GM08714 (cell line): ENCODE measurements at regions not wholly inside any gene's neighbourhood (a gene's known extent, or its start where the extent isn't known, plus 50 kb on each side); places are given as distances from the start of the nearest gene placed in this dataset.
"Not testable (repeated sequence)": the region's sequence is repeated elsewhere in the genome, so short reads cannot be mapped to it uniquely, and the experiment has no call there.

Source experiments
- H3K4me3 ChIP-seq: fragments of 200-500 bp; sonication (Bioruptor generic); 2 replicates; pipeline ENCODE4 v1.5.1; 2014; ENCODE audit warnings: mild to moderate bottlenecking, low read length, inconsistent platforms
- ZNF274 ChIP-seq: IDR thresholded peaks from 2 replicates; pipeline ENCODE4 v1.6.1; 2012; ENCODE audit warnings: mild to moderate bottlenecking, low read depth, low read length

DNA sequence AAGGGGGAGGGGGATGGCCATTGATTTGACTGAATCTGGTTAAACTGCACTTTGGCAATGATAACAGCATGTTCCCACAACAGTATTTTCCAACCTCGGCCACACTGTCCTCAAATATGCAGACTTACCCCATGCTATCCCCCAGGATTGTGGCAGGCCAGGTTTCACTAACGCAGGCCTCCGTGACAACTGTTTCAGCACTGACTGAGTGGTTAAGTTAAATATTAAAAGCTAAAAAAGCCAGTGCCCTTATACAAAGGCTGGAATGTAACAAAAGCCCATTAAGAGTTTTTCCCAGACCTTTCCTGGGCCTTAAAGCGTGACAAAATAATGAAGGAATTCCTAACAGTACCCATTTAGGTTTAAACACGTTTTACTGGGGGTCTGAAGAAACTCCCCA is 202.9 kb downstream of the USP25 start:
- no peak overlapping the region for H3K4me3 ChIP-seq
- no peak for TF ChIP-seq ZNF274

DNA sequence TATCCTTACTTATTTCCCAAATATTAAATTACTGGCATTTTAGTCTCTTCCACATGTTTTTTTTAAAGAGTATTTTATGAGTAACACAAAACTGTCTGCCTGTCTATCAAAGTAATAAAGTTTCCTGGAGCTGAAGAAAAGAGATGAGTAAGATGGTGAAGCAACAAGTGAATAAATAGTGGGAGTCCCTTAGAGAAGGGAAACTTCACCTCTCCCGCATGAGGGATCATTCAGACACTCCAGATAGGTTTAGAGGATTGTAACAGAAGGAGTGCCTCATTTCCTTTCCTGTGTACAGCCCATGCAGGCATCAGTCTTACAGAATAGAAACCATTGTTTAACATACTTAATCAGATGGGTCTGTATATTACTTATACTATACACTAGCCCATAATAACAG is 205.7 kb downstream of the USP25 start:
- no peak overlapping the region for H3K4me3 ChIP-seq
- TF ChIP-seq ZNF274, result no peak

DNA sequence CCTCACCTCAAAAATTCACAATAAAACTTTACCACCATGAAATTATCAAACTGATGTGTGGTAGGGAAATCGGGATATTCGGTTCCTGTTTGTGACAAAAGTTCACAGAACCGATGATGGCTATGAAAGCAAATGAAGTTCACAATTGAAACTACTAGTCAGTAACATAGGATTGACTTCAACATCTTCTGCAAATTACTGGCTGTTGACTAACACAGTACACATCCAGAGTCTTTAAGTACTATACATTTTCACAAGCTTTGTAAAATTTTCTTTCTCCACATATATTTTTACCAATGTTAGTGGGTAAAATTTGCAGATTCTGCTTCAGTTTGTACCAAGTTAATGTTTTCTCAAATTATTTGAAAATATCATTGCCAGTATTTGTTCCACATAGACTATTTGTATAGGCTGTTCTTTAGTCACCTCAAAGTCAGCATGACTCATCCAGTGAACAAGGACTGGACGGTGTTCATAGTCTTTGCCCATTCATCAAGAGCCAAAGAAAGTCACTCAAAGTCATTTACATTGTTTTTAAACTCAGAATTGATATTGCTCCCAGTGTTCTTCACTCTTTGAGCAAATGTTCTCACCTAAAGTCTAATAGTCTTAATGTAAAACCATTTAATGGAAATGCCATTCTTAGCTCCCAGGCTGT is 213.4 kb downstream of the USP25 start:
- H3K4me3 ChIP-seq, result no peak overlapping the region
- no peak for TF ChIP-seq ZNF274

DNA sequence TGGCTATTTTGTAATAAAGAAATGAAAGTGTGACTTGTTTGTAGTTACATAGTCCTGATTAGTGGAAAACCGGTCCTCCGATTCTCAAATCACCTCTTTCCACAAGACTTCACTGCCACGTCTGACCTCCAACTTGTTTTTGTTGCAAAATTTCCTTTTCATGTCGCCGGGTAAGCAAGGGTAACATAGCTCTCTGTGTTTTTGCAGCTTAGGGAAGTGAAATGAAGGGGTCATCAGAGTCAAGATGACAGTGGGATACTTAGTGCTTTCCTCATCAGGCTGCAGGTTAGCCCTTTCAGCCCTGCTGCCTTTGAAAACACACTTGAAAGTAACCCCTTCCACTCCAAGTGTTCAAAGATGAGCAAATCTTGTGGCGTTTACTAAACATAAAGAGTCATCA is 217.9 kb downstream of the USP25 start:
- TF ChIP-seq ZNF274, result no peak
- no peak overlapping the region for H3K4me3 ChIP-seq

DNA sequence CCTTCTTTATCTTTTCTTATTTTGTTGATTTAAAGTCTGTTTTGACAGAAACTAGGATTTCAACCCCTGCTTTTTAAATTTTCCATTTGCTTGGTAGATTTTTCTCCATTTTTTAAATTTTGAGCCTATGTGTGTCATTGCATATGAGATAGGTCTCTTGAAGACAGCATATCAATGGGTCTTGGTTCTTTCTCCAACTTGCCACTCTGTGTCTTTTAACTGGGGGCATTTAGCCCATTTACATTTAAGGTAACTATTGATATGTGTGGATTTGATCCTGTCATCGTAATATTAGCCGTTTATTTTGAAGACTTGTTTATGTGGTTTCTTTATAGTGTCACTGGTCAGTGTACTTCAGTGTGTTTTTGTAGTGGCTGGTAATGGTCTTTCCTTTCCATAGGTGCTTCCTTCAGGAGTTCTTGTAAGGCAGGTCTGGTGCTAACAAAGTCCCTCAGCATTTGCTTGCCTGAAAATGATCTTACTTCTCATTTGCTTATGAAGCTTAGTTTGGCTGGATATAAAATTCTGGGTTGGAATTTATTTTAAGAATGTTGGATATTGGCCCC is 223.9 kb downstream of the USP25 start:
- TF ChIP-seq ZNF274, result no peak
- no peak overlapping the region for H3K4me3 ChIP-seq

DNA sequence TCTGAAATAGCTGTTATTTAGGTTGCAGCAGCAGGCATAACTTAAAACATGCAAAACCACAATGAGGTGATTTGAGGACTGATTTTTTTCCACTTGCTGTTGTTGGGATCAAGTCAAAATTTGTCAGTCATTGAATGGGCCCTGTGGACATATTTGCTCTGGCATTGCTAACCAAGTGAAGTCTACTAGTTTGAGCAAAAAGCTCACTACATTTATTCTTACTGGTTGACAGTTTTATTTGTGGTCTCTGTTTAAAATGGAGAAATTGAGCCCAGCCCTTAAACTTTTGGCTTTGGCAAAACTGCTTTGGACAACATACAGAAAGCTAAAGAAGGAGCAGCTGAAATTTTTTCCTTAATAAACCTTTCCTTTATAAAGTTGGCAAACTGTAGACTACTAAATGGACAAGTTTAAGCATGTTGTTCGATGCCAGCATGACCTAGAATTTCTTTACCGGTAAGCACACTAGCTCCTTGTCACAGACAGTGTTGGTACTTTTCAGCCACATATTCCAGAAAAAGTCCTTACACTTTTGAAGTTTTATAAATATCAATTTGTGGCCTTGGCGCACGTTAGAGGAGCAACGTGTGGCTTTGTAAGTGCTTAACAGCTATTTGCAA is 234.6 kb downstream of the USP25 start:
- no peak overlapping the region for H3K4me3 ChIP-seq
- no peak for TF ChIP-seq ZNF274

DNA sequence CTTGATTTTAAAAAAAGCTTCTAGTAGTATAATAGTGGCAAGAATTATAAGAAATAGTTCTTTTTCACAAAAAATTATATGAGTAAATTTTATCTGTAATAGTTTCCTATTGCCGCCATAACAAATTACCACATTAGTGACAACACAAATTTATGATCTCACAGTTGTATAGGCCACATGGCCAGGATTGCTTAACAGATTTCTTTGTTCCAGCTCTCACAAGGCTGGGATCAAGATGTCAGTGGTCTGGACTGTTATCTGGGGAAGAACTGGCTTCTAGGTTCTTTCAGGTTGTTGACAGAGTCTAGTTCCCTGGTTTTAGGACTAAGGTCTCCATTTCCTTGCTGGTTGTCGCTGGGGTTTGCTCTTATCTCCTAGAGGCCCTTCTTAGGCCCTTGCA is 236.4 kb downstream of the USP25 start:
- H3K4me3 ChIP-seq, result no peak overlapping the region
- no peak for TF ChIP-seq ZNF274

DNA sequence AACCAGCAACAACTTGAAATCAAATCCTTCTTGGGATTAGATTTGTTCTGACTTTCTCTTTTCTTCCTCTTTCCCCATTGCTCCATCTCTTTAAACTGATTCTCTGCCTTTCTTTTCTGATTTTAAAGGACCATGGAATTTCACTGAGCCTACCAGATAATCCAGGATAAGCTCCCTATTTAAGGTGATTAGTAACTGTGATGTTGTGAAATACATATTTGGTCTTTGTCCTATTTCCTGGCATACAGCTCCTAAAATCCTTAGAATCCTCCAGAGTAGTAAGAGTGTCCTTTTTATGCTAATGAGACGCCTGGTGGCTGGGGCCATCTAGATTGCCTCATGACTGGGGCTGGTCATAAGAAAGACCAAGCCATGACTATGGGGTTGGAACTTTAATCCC is 236.9 kb downstream of the USP25 start:
- H3K4me3 ChIP-seq, result no peak overlapping the region
- no peak for TF ChIP-seq ZNF274

DNA sequence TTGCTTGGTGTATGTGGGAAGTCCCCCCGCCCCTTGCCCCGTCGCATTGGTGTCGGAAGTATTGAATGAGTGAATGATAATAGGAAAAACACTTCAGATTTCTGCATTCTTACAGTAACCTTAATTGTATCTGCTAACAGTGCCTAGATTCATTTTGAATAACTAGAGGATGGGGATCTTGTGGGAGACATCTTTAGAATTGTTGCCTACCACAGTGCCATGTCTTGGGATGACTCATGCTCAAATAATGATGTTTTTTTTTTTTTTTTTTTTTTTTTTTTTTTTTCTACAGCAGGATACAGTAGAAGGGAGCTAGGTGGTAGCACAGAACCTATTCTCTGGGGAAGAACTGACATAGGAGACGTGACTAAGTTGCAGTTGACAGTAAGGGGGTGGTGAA is 237.9 kb downstream of the USP25 start:
- TF ChIP-seq ZNF274, result no peak
- no peak overlapping the region for H3K4me3 ChIP-seq

DNA sequence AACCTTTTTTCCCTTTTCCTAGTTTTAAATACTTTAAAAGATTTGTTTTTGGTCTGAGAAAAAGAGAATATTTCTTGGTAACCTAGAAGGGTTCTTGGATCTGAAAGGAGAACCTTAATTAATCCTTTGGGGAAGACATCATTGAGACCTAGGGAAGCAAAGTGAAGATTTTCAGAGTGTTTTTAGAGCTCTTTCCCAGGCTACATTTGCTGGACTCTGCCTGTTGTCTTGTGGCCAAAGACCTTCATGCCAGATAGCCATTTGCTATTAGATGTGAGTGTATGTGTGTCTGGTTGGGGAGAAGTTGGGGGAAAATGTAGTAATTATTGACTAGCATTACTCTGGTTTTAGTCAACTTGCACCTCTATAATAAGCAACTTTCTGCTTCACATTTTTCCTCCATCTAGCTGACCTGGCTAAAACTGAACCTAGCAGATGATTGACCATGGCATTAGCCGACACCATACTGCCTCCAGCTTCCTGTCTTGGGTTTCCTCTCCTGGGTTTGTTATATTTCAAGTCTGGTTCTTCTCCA is 239.1 kb downstream of the USP25 start:
- no peak overlapping the region for H3K4me3 ChIP-seq
- no peak for TF ChIP-seq ZNF274

DNA sequence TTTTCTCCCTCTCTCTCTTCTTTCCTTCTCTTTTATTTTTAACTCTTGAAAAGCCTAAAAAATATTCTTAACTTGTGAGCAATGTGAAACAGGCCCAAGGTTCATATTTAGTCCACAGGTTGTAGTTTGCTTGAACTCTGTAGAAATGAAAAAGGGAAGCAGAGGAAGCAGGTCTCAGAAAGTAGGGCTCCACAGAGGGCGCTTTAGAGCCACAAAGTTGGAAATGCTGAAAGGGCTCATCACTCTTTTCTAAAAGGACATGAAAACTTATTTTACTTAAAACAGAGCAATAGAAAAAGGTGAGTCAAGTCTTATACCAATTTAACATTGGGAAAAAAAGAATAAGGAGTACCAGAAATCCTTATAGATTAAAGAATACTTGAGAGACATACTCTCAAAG is 247.0 kb downstream of the USP25 start:
- no peak overlapping the region for H3K4me3 ChIP-seq
- no peak for TF ChIP-seq ZNF274

DNA sequence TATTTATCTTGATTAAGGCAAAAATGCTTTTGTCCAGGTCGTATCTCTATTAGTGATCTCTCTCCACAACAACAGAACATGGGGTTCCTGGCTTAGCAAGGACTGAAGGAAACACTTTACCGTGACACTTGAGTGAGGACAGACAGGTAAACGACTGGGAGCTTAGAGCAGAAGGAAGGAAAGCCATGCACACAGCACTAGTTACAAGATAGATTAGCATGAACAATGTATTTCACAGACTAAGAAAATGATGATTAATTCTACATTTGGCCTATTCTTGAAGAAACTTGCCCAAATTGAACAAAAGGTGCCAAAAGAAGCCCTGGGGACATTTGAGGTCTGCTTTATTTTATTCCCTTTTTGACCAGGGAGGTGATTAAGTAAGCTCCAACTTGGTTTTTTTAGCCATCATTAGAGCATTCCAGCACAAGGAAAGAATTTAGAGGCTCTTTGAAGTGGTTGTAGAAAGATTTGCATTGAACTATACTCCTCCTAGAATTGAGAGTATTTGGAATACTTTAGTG is 248.5 kb downstream of the USP25 start:
- no peak for TF ChIP-seq ZNF274
- no peak overlapping the region for H3K4me3 ChIP-seq

DNA sequence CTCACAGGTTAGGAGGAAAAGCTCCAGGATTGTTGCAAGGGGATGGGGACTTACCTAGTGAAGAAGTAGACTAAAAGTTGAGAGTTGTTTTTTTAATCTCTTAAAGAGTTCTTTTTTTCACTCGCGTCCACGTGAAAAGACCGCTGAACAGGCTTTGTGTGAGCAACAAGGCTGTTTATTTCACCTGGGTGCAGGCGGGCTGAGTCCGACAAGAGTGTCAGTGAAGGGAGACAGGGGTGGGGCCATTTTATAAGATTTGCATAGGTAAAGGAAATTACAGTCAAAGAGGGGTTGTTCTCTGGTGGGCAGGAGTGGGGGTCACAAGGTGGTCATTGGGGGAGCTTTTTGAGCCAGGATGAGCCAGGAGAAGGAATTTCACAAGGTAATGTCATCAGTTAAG is 249.7 kb downstream of the USP25 start:
- not testable (repeated sequence) for H3K4me3 ChIP-seq

DNA sequence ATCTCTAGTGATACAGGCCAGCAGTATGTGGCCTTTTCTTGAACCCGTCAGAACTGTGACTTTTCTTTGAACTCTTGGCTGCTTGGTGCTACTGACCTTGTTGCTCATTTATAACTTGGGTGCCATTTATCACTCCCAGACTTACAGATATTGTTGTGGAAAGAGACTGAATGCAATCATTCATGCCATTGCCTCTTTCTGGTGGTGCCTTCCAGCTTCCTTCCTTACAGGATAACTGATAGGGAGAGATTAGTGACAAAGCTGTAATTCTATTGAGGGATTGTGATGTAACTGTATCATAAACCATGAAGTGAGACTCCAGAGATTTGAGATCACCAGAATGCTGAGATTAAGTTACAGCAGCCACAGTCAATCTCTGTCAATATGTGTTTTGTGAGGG is 256.5 kb downstream of the USP25 start:
- no peak overlapping the region for H3K4me3 ChIP-seq
- TF ChIP-seq ZNF274, result no peak

DNA sequence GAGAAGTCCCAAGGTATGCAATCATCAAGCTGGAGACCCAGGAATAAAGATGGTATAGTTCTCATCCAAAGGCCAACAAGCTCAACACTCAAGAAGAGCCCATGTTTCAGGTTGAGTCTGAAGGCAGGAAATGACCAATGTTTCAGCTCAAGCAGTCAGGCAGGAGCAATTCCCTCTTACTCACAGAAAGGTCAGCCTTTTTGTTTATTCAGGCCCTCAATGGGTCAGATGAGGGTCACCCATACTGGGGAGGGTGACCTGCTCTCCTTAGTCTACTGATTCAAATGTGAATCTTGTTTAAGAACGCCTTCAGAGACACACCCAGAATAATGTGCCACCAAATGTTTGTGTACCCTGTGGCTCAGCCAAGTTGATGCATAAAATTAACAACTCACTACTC is 262.4 kb downstream of the USP25 start:
- no peak overlapping the region for H3K4me3 ChIP-seq
- no peak for TF ChIP-seq ZNF274
